Stimulated activated naive CD8-positive, alpha-beta T cell treated with anti-CD3 and anti-CD28 coated beads, Interleukin-15, Interleukin-2, amounts not matched to agents 100 U/mL and 50 U/mL, for 24 hours (primary cell): ENCODE measurements at regions not wholly inside any gene's neighbourhood (a gene's known extent, or its start where the extent isn't known, plus 50 kb on each side); places are given as distances from the start of the nearest gene placed in this dataset.
A peak's percentile ranks its signal among the peaks of the same experiment; 100 is the strongest.
"Not testable (repeated sequence)": the region's sequence is repeated elsewhere in the genome, so short reads cannot be mapped to it uniquely, and the experiment has no call there.

Experiments
- ATAC-seq: fragments of 150-1000 bp; cut with Tn5 transposase; one replicate; pipeline ENCODE4 v1.10.0; 2021
- DNase-seq: peaks from one replicate; pipeline ENCODE4 v3.0.0; 2021

GRCh38 chr11:23484146-23484545, 623.9 kb upstream of the CCDC179 start:
- ATAC-seq: not testable (repeated sequence)

GRCh38 chr11:23484618-23485017, 624.3 kb upstream of the CCDC179 start:
- DNase-seq, ATAC-seq: not testable (repeated sequence)

More at GRCh38 chr11:23484146-23484545, 623.9 kb upstream of the CCDC179 start:
- not testable (repeated sequence) for DNase-seq

- no peak for ATAC-seq
- no peak for DNase-seq
These were observed 630.4 kb upstream of the CCDC179 start for GRCh38 chr11:23490557-23491235.

- ATAC-seq (no peak), DNase-seq (no peak)
These were observed 634.7 kb upstream of the CCDC179 start for GRCh38 chr11:23494981-23495380.

GRCh38 chr11:23496340-23496739, 636.1 kb upstream of the CCDC179 start:
- ATAC-seq (no peak), DNase-seq (no peak)

GRCh38 chr11:23497040-23497439, 636.8 kb upstream of the CCDC179 start:
- ATAC-seq: no peak
- no peak for DNase-seq

- DNase-seq (no peak), ATAC-seq (no peak)
These were observed 642.1 kb upstream of the CCDC179 start for GRCh38 chr11:23502389-23502788.

GRCh38 chr11:23502826-23503225, 642.6 kb upstream of the CCDC179 start:
- DNase-seq: no peak
- no peak for ATAC-seq

GRCh38 chr11:23509023-23509422, 648.7 kb upstream of the CCDC179 start:
- ATAC-seq: peak; percentile 68

GRCh38 chr11:23509821-23510220, 649.5 kb upstream of the CCDC179 start:
- no peak for ATAC-seq
- no peak for DNase-seq

More at GRCh38 chr11:23509023-23509422, 648.7 kb upstream of the CCDC179 start:
- DNase-seq: no peak

- ATAC-seq (no peak), DNase-seq (no peak)
These were observed 658.9 kb upstream of the CCDC179 start for GRCh38 chr11:23519194-23519593.

- DNase-seq: no peak
- no peak for ATAC-seq
These were observed 660.1 kb upstream of the CCDC179 start for GRCh38 chr11:23520226-23520960.

- DNase-seq: no peak
- no peak for ATAC-seq
These were observed 676.6 kb upstream of the CCDC179 start for GRCh38 chr11:23536907-23537306.

GRCh38 chr11:23539556-23539955, 679.3 kb upstream of the CCDC179 start:
- no peak for DNase-seq
- ATAC-seq: no peak

GRCh38 chr11:23540101-23540561, 679.9 kb upstream of the CCDC179 start:
- ATAC-seq (no peak), DNase-seq (no peak)

- no peak for ATAC-seq
- no peak for DNase-seq
These were observed 681.9 kb upstream of the CCDC179 start for GRCh38 chr11:23542189-23542588.

- no peak for DNase-seq
- no peak for ATAC-seq
These were observed 682.5 kb upstream of the CCDC179 start for GRCh38 chr11:23542816-23543215.

- no peak for DNase-seq
- ATAC-seq: no peak
These were observed 683.5 kb upstream of the CCDC179 start for GRCh38 chr11:23543651-23544222.

GRCh38 chr11:23551706-23552105, 691.4 kb upstream of the CCDC179 start:
- no peak for ATAC-seq
- no peak for DNase-seq

- ATAC-seq (no peak), DNase-seq (no peak)
These were observed 693.7 kb upstream of the CCDC179 start for GRCh38 chr11:23554002-23554401.

- ATAC-seq (no peak), DNase-seq (no peak)
These were observed 694.8 kb upstream of the CCDC179 start for GRCh38 chr11:23555085-23555484.

GRCh38 chr11:23556163-23556750, 696.0 kb upstream of the CCDC179 start:
- no peak for ATAC-seq
- no peak for DNase-seq

- no peak for ATAC-seq
- DNase-seq: no peak
These were observed 703.3 kb upstream of the CCDC179 start for GRCh38 chr11:23563591-23563990.
